Fibroblast of lung (primary cell): ENCODE measurements at regions not wholly inside any gene's neighbourhood (a gene's known extent, or its start where the extent isn't known, plus 50 kb on each side); places are given as distances from the start of the nearest gene placed in this dataset.

Experiments
- DNase-seq, 2 donors: peaks; one replicate each; pipeline versions ENCODE4 v3.0.0 to v3.0.0-alpha.2; 2010; ENCODE audit warnings: low read depth in 2 of 2
- H2AFZ ChIP-seq: 2 replicates; pipeline ENCODE4 v1.5.1; 2012; ENCODE audit warnings: low read length, control low read depth, inconsistent platforms
- H3K27ac ChIP-seq: 2 replicates; pipeline ENCODE4 v1.5.1; 2011; ENCODE audit warnings: low read length, control low read depth; ENCODE audit not compliant: insufficient read depth
- H3K27me3 ChIP-seq: 2 replicates; pipeline ENCODE4 v1.5.1; 2011; ENCODE audit warnings: mild to moderate bottlenecking, low read length; ENCODE audit not compliant: control insufficient read depth, insufficient read depth
- H3K36me3 ChIP-seq: 2 replicates; pipeline ENCODE4 v1.5.1; 2011; ENCODE audit warnings: low read length; ENCODE audit not compliant: control insufficient read depth, insufficient read depth
- H3K4me1 ChIP-seq: 2 replicates; pipeline ENCODE4 v1.5.1; 2011; ENCODE audit warnings: low read length; ENCODE audit not compliant: control insufficient read depth, insufficient read depth; ENCODE audit errors: extremely low read depth
- H3K4me2 ChIP-seq: 2 replicates; pipeline ENCODE4 v1.5.1; 2011; ENCODE audit warnings: low read length, control low read depth; ENCODE audit not compliant: insufficient read depth; ENCODE audit errors: extremely low read depth
- H3K4me3 ChIP-seq, 4 experiments: fragments of 200-600 bp in 1 of 4; sonication (generic) in 1 of 4; replicated peaks in 1 of 4; 2 replicates each; pipeline ENCODE4 v1.5.1; 2011 to 2016; ENCODE audit warnings: low read length in 4 of 4, low read depth in 3 of 4, mild to moderate bottlenecking in 3 of 4, control low read depth in 2 of 4, inconsistent platforms in 1 of 4, mixed read lengths in 1 of 4; ENCODE audit not compliant: insufficient read depth in 1 of 4; ENCODE audit errors: control extremely low read depth in 1 of 4
- H3K79me2 ChIP-seq: 2 replicates; pipeline ENCODE4 v1.5.1; 2012; ENCODE audit warnings: mild to moderate bottlenecking, low read length, inconsistent platforms; ENCODE audit not compliant: control insufficient read depth, insufficient read depth
- H3K9ac ChIP-seq: 2 replicates; pipeline ENCODE4 v1.5.1; 2011; ENCODE audit warnings: mild to moderate bottlenecking, low read length, control low read depth; ENCODE audit not compliant: insufficient read depth
- H3K9me3 ChIP-seq: 2 replicates; pipeline ENCODE4 v1.5.1; 2012; ENCODE audit warnings: low read depth, low read length; ENCODE audit not compliant: control insufficient read depth, insufficient read depth
- H4K20me1 ChIP-seq: 2 replicates; pipeline ENCODE4 v1.5.1; 2011; ENCODE audit warnings: low read length; ENCODE audit not compliant: control insufficient read depth, insufficient read depth; ENCODE audit errors: extremely low read depth
- EZH2 ChIP-seq: IDR thresholded peaks from 2 replicates; pipeline ENCODE4 v1.5.1; 2012; ENCODE audit warnings: low read length, control low read depth, mild to moderate bottlenecking; ENCODE audit errors: missing control alignments
- TF ChIP-seq, protein P1 (sequence below), 2 donors: IDR thresholded peaks in 1 of 2; conservative IDR thresholded peaks in 1 of 2; 1 replicate in 1 of 2; 2 replicates in 1 of 2; pipeline ENCODE4 v1.5.1; 2011 to 2012; ENCODE audit warnings: low read length in 2 of 2, control low read depth in 1 of 2, inconsistent platforms in 1 of 2, low read depth in 1 of 2, mild to moderate bottlenecking in 1 of 2

DNA sequence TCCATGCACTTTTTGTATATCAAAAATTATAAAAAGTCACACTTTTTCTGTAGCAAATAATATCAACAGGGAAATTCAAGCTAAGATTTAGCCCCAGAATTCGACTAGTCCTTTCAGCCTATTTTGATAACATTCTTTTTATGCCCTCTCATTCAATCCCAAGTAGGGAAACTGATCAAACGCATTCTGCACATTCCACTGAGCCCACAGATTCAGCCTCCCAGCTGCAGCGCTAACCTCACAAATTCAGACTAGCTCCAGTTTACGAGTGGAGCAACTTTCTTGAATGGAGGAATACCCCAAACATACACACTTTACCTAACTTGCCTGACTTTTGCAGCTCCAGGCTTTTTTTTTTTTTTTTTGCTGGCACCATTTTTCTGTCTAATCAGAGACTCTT, 70.3 kb upstream of the HEY2 start:
- Histone ChIP-seq H3K9me3 (no peaks in the 10 kb centered on the region), H3K4me3 (no peak overlapping the region), H3K27ac (no peak overlapping the region), H3K79me2 (no peaks in the 10 kb centered on the region), H2AFZ (no peak overlapping the region), H3K9ac (no peak overlapping the region), H4K20me1 (no peaks in the 10 kb centered on the region), H3K4me2 (no peak overlapping the region), H3K36me3 (no peaks in the 10 kb centered on the region), H3K27me3 (no peaks in the 10 kb centered on the region), H3K4me1 (no peaks in the 10 kb centered on the region)
- DNase-seq: no peak
- TF ChIP-seq EZH2: no peak
- TF ChIP-seq, protein P1, sequence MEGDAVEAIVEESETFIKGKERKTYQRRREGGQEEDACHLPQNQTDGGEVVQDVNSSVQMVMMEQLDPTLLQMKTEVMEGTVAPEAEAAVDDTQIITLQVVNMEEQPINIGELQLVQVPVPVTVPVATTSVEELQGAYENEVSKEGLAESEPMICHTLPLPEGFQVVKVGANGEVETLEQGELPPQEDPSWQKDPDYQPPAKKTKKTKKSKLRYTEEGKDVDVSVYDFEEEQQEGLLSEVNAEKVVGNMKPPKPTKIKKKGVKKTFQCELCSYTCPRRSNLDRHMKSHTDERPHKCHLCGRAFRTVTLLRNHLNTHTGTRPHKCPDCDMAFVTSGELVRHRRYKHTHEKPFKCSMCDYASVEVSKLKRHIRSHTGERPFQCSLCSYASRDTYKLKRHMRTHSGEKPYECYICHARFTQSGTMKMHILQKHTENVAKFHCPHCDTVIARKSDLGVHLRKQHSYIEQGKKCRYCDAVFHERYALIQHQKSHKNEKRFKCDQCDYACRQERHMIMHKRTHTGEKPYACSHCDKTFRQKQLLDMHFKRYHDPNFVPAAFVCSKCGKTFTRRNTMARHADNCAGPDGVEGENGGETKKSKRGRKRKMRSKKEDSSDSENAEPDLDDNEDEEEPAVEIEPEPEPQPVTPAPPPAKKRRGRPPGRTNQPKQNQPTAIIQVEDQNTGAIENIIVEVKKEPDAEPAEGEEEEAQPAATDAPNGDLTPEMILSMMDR (conservative IDR thresholded peaks at IDR 0.05 in 1 of 2, IDR thresholded peaks at IDR 0.05 in 1 of 2; ENCODE audit: low read depth in 1 of 2, low read length in 2 of 2): no peak

DNA sequence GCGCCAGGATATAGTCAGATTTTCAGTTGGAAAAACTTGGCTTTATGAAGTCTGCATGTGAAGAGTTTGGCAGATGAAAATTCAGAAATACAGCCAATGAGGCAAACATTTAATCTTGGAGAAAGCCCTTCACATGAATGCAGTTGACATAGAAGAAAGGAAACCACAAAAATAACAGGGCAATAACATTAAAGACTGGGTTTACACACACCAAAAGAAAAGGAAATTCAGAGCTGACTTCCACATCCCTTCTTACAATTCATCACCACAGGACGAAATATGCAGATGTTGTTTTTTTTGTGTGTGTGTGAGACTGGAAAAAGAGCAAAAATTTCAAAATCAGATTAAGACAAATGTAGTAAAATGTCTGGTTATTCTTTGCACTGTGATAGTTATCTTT, 69.8 kb upstream of the HEY2 start:
- Histone ChIP-seq H4K20me1 (no peaks in the 10 kb centered on the region), H3K27ac (no peak overlapping the region), H3K9ac (no peak overlapping the region), H3K4me3 (no peak overlapping the region), H3K4me1 (no peaks in the 10 kb centered on the region), H3K36me3 (no peaks in the 10 kb centered on the region), H3K4me2 (no peak overlapping the region), H3K79me2 (no peaks in the 10 kb centered on the region), H3K27me3 (no peaks in the 10 kb centered on the region), H2AFZ (no peak overlapping the region), H3K9me3 (no peaks in the 10 kb centered on the region)
- no peak for DNase-seq
- TF ChIP-seq, protein P1 (conservative IDR thresholded peaks at IDR 0.05 in 1 of 2, IDR thresholded peaks at IDR 0.05 in 1 of 2; ENCODE audit: low read depth in 1 of 2, low read length in 2 of 2): no peak
- TF ChIP-seq EZH2: no peak

DNA sequence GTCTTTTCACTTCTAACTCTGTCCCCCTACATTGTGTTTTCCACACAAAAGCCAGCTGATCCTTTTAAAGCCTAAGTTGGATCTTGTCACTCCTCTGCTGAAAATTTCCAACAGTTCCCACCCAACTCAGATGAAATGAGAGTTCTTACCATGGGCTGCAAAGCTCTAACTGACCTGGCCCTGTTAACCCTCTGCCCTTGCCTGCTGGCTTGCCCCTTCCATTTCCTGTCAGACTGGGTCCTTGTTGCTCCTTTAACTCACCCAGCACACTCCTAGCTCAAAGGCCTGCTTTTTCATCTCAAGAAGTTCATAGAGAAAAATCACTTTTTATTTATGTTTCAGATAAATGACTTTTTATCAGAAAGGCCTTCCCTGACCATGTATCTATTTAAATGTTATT, 66.5 kb upstream of the HEY2 start:
- Histone ChIP-seq H2AFZ (no peak overlapping the region), H3K9ac (no peak overlapping the region), H3K36me3 (no peaks in the 10 kb centered on the region), H3K79me2 (no peaks in the 10 kb centered on the region), H3K27me3 (no peaks in the 10 kb centered on the region), H4K20me1 (no peaks in the 10 kb centered on the region), H3K4me3 (no peak overlapping the region), H3K4me2 (no peak overlapping the region), H3K27ac (no peak overlapping the region), H3K4me1 (no peaks in the 10 kb centered on the region), H3K9me3 (no peaks in the 10 kb centered on the region)
- DNase-seq: no peak
- no peak for TF ChIP-seq EZH2
- TF ChIP-seq, protein P1 (conservative IDR thresholded peaks at IDR 0.05 in 1 of 2, IDR thresholded peaks at IDR 0.05 in 1 of 2; ENCODE audit: low read depth in 1 of 2, low read length in 2 of 2): no peak
